ENCODE measurements at regions not wholly inside any gene's neighbourhood (a gene's known extent, or its start where the extent isn't known, plus 50 kb on each side); places are given as distances from the start of the nearest gene placed in this dataset.

DNA sequence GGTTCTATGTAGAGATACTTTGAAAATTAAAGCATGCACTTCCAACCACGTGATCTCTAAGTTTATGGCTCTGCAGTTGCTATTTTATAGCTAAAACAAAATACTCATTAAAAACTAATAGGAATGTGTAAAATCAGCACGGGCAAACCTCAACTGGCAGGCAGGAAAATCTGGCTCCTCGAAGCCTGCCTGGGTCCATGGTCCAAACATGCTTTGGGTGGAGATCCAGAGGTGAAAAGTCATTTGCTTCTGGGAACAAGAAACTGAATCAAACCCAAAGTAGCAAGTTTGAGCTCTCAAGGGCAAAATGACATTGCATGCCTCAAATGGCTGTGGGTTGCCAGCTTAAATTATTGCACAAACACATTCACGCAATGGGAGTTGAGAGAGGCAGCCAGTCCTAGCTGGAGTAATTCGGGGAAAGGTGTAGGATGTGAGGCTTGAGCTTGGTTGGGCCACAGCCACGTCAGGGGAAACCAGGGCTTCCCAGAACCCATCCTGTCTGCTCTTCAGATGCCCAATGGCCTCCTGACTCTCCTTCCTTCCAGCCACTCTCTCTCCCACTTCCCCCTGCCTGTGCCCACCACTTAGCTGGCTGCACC lies 75.2 kb upstream of the LCLAT1 start:
- Histone ChIP-seq H3K56ac (ENCODE audit: insufficient read length, low read depth, low read length) (no peak overlapping the region), H3K4ac (ENCODE audit: low read depth, low read length) (no peak overlapping the region), H2BK20ac (ENCODE audit: low read depth, low read length, poor library complexity, severe bottlenecking) (no peak overlapping the region), H3K79me1 (ENCODE audit: insufficient read depth, low read depth, low read length, poor library complexity, severe bottlenecking) (no peaks in the 10 kb centered on the region), H2AK5ac (ENCODE audit: insufficient read length, low read length) (no peak overlapping the region), H2BK120ac (ENCODE audit: low read depth, low read length, poor library complexity, severe bottlenecking) (no peak overlapping the region), H3K23me2 (ENCODE audit: insufficient read length, low read depth, low read length, poor library complexity, severe bottlenecking) (no peaks in the 10 kb centered on the region), H2BK12ac (ENCODE audit: insufficient read length, low read depth, low read length) (no peak overlapping the region), H3K9ac (ENCODE audit: extremely low read depth, insufficient read length, low read length) (no peak overlapping the region), H3K27ac (ENCODE audit: insufficient read length, low read depth, low read length) (no peak overlapping the region), H4K91ac (ENCODE audit: insufficient read length, low read depth, low read length) (no peak overlapping the region), H2BK5ac (ENCODE audit: insufficient read length, low read length) (no peak overlapping the region), H2BK15ac (ENCODE audit: low read depth, low read length) (no peak overlapping the region), H3T11ph (ENCODE audit: low read length) (no peak overlapping the region), H3K18ac (ENCODE audit: insufficient read length, low read depth, low read length) (no peak overlapping the region), H3K9me3 (ENCODE audit: control insufficient read depth, low read depth, low read length) (no peaks in the 10 kb centered on the region), H3K79me2 (ENCODE audit: insufficient read depth, low read length) (no peaks in the 10 kb centered on the region), H2AFZ (ENCODE audit: low read length) (no peak overlapping the region), H3K27me3 (ENCODE audit: insufficient read depth, low read length) (no peaks in the 10 kb centered on the region), H4K20me1 (ENCODE audit: control insufficient read depth, insufficient read depth, insufficient read length) (no peaks in the 10 kb centered on the region), H3K4me1 (ENCODE audit: insufficient read depth, low read length) (no peaks in the 10 kb centered on the region), H3K4me2 (ENCODE audit: insufficient read depth, insufficient read length, low read length) (no peak overlapping the region), H4K5ac (ENCODE audit: insufficient read length, low read depth, low read length) (no peak overlapping the region), H3K23ac (ENCODE audit: insufficient read length, low read depth, low read length) (no peak overlapping the region), H3K14ac (ENCODE audit: insufficient read depth, low read length) (no peak overlapping the region), H4K8ac (replicated peaks; ENCODE audit: insufficient read length, low read depth, low read length) (no peak overlapping the region)
- Mint-ChIP-seq H3K9me3 (no peaks in the 10 kb centered on the region), H3K27ac (no peak overlapping the region), H3K4me1 (no peaks in the 10 kb centered on the region), H3K36me3 (ENCODE audit: insufficient read depth in 1 of 3, low read depth in 3 of 3) (no peaks in the 10 kb centered on the region), H3K27me3 (ENCODE audit: low read depth) (peaks cover 1% of the 10 kb centered on the region; the same call in 1 of the 2 replicates), H3K4me3 (no peak overlapping the region)
- no peak for DNase-seq
- TF ChIP-seq, protein P1, sequence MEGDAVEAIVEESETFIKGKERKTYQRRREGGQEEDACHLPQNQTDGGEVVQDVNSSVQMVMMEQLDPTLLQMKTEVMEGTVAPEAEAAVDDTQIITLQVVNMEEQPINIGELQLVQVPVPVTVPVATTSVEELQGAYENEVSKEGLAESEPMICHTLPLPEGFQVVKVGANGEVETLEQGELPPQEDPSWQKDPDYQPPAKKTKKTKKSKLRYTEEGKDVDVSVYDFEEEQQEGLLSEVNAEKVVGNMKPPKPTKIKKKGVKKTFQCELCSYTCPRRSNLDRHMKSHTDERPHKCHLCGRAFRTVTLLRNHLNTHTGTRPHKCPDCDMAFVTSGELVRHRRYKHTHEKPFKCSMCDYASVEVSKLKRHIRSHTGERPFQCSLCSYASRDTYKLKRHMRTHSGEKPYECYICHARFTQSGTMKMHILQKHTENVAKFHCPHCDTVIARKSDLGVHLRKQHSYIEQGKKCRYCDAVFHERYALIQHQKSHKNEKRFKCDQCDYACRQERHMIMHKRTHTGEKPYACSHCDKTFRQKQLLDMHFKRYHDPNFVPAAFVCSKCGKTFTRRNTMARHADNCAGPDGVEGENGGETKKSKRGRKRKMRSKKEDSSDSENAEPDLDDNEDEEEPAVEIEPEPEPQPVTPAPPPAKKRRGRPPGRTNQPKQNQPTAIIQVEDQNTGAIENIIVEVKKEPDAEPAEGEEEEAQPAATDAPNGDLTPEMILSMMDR (conservative IDR thresholded peaks at IDR 0.05) = no peak
- no CpG with 5 or more reads among the region's 6 CpGs for WGBS (ENCODE audit: extremely low coverage, insufficient read length, low lambda C conversion rate)
